Body of pancreas (tissue), 4 donors: ENCODE measurements at regions not wholly inside any gene's neighbourhood (a gene's known extent, or its start where the extent isn't known, plus 50 kb on each side); places are given as distances from the start of the nearest gene placed in this dataset.

ENCODE experiments used
- ATAC-seq: fragments of 150-250 bp; one replicate; pipeline ENCODE4 v1.9.1; 2016
- DNase-seq, 4 donors: peaks; one replicate each; pipeline ENCODE4 v3.0.0-alpha.2; 2019
- H3K27ac ChIP-seq, 4 donors: fragments of 200-600 bp; sonication (generic); 1 replicate in 3 of 4; 2 replicates in 1 of 4; pipeline versions ENCODE4 v1.5.1 to v1.6.1; 2016 to 2019; ENCODE audit warnings: mild to moderate bottlenecking in 1 of 4, mixed read lengths in 1 of 4, moderate library complexity in 1 of 4
- H3K27me3 ChIP-seq, 2 donors: fragments of 200-600 bp; sonication (generic); one replicate each; pipeline ENCODE4 v1.6.0; 2016; ENCODE audit warnings: mild to moderate bottlenecking in 1 of 2
- H3K36me3 ChIP-seq, 2 donors: fragments of 200-600 bp; sonication (generic); replicated peaks in 1 of 2; 2 replicates each; pipeline ENCODE4 v1.5.1; 2016; ENCODE audit warnings: low read depth in 2 of 2; ENCODE audit not compliant: insufficient read depth in 1 of 2
- H3K4me1 ChIP-seq: fragments of 200-600 bp; sonication (generic); one replicate; pipeline ENCODE4 v1.6.0; 2016
- H3K4me3 ChIP-seq, 2 donors: fragments of 200-600 bp; sonication (generic); 1 replicate in 1 of 2; 2 replicates in 1 of 2; pipeline ENCODE4 v1.5.1; 2016 to 2019
- H3K9me3 ChIP-seq, 3 donors: fragments of 200-600 bp; sonication (generic); 1 replicate in 2 of 3; 2 replicates in 1 of 3; pipeline ENCODE4 v1.5.1; 2016
- POLR2A ChIP-seq, 3 donors: fragments of 450-650 bp; IDR thresholded peaks; one replicate each; pipeline ENCODE4 v1.6.1; 2016; ENCODE audit warnings: antibody characterized with exemption in 3 of 3, mild to moderate bottlenecking in 2 of 3
- WGBS, 2 donors: methylation state at CpG; one replicate each; pipeline ENCODE4 v1.1.5; 2017; 5-methylcytosine and 5-hydroxymethylcytosine counted together
- intact Hi-C: fragments of 100-400 bp; cut with DNase I; formaldehyde crosslinking; loops from one replicate; pipeline ENCODE4 v1.15.1; 2023
- TF ChIP-seq, protein P1 (sequence below), 7 experiments: fragments of 450-650 bp in 4 of 7; fragments of 200-600 bp in 3 of 7; sonication (generic) in 3 of 7; IDR thresholded peaks; one replicate each; pipeline ENCODE4 v1.5.1; 2016 to 2019; ENCODE audit warnings: antibody characterized with exemption in 7 of 7

- Histone ChIP-seq H3K27ac (no peak overlapping the region), H3K36me3 (no peaks in the 10 kb centered on the region), H3K27me3 (no peaks in the 10 kb centered on the region), H3K4me3 (no peak overlapping the region), H3K4me1 (peaks cover 5% of the 10 kb centered on the region), H3K9me3 (no peaks in the 10 kb centered on the region)
- TF ChIP-seq, protein P1, sequence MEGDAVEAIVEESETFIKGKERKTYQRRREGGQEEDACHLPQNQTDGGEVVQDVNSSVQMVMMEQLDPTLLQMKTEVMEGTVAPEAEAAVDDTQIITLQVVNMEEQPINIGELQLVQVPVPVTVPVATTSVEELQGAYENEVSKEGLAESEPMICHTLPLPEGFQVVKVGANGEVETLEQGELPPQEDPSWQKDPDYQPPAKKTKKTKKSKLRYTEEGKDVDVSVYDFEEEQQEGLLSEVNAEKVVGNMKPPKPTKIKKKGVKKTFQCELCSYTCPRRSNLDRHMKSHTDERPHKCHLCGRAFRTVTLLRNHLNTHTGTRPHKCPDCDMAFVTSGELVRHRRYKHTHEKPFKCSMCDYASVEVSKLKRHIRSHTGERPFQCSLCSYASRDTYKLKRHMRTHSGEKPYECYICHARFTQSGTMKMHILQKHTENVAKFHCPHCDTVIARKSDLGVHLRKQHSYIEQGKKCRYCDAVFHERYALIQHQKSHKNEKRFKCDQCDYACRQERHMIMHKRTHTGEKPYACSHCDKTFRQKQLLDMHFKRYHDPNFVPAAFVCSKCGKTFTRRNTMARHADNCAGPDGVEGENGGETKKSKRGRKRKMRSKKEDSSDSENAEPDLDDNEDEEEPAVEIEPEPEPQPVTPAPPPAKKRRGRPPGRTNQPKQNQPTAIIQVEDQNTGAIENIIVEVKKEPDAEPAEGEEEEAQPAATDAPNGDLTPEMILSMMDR (IDR thresholded peaks at IDR 0.05), result no peak
- no peak for TF ChIP-seq POLR2A (IDR thresholded peaks at IDR 0.05)
- no peak for DNase-seq
- no peak for ATAC-seq
- intact Hi-C loops, result no loop called here
- 76 to 89% methylated on average over 2 of the region's 2 CpGs for WGBS, 2 donors
Measured at GRCh38 chr4:154691229-154691628, 52.6 kb upstream of the LRAT start.

DNA sequence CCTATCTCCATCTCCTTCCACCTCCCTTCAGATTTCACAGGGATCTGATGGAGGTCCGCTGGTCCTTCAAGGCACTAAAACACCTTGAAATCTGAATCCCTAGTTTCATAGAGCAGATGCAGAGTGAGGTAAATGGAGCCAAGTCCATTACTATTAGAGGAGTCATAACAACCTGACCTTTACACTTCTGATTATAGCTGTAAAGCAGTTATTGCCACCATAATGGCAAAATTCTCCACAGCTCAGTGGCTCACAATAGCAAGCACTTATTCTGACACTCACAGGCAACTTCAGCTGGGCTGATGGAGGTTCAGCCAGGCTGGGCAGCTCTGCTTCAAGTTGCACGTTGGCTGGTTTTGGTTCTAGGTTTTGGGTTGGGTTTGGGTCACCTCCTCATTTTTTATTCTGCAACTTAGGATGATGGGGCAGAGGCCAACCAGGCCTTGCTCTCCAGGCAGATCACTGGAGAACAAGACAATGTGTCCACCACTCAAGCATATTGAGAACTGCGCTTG is 51.4 kb upstream of the LRAT start:
- intact Hi-C loops, result no loop called here
- peaks cover 5% of the 10 kb centered on the region for H3K4me1 ChIP-seq
- ATAC-seq (no peak), DNase-seq (no peak)
- 78 to 85% methylated on average over 3 of the region's 3 CpGs for WGBS, 2 donors
- TF ChIP-seq POLR2A (IDR thresholded peaks at IDR 0.05), result no peak
- TF ChIP-seq, protein P1 (IDR thresholded peaks at IDR 0.05), result no peak
- H3K27me3 ChIP-seq, result no peaks in the 10 kb centered on the region
- H3K4me3 ChIP-seq, result no peak overlapping the region
- no peaks in the 10 kb centered on the region for H3K9me3 ChIP-seq
- no peaks in the 10 kb centered on the region for H3K36me3 ChIP-seq
- no peak overlapping the region for H3K27ac ChIP-seq
